Activated CD4-positive, alpha-beta T cell treated with anti-CD3 and anti-CD28 coated beads, Interleukin-2, amount 10 ng/mL, durations not matched to agents 24 days and 14 days (primary cell): ENCODE measurements at regions not wholly inside any gene's neighbourhood (a gene's known extent, or its start where the extent isn't known, plus 50 kb on each side); places are given as distances from the start of the nearest gene placed in this dataset.
"Not testable (repeated sequence)": the region's sequence is repeated elsewhere in the genome, so short reads cannot be mapped to it uniquely, and the experiment has no call there.

Experiments used
- DNase-seq: peaks from one replicate; pipeline ENCODE4 v3.0.0; 2022
- H3K27ac Mint-ChIP-seq: one replicate; pipeline ENCODE4 v1.8.0; 2022; ENCODE audit warnings: mild to moderate bottlenecking, mixed read lengths
- H3K27me3 Mint-ChIP-seq: one replicate; pipeline ENCODE4 v1.8.0; 2022; ENCODE audit warnings: mixed read lengths
- H3K36me3 Mint-ChIP-seq: one replicate; pipeline ENCODE4 v1.8.0; 2022; ENCODE audit warnings: low read depth, mild to moderate bottlenecking, mixed read lengths
- H3K4me1 Mint-ChIP-seq: one replicate; pipeline ENCODE4 v1.8.0; 2021; ENCODE audit warnings: mixed read lengths
- H3K4me3 Mint-ChIP-seq: one replicate; pipeline ENCODE4 v1.8.0; 2022; ENCODE audit warnings: mild to moderate bottlenecking, moderate library complexity, mixed read lengths
- H3K9me3 Mint-ChIP-seq: one replicate; pipeline ENCODE4 v1.8.0; 2021; ENCODE audit warnings: mixed read lengths
- intact Hi-C: fragments of 100-400 bp; cut with micrococcal nuclease; formaldehyde crosslinking; loops from one replicate; pipeline ENCODE4 v1.15.1; 2023

GRCh38 chrX:13212191-13212651, 107.6 kb downstream of the ATXN3L start:
- DNase-seq, result no peak
- H3K27ac Mint-ChIP-seq, result no peak overlapping the region
- no peaks in the 10 kb centered on the region for H3K27me3 Mint-ChIP-seq
- intact Hi-C loops, result no loop called here
- H3K9me3 Mint-ChIP-seq, result peaks cover 8% of the 10 kb centered on the region
- no peak overlapping the region for H3K4me3 Mint-ChIP-seq
- H3K4me1 Mint-ChIP-seq, result peaks cover 3% of the 10 kb centered on the region
- no peaks in the 10 kb centered on the region for H3K36me3 Mint-ChIP-seq

DNA sequence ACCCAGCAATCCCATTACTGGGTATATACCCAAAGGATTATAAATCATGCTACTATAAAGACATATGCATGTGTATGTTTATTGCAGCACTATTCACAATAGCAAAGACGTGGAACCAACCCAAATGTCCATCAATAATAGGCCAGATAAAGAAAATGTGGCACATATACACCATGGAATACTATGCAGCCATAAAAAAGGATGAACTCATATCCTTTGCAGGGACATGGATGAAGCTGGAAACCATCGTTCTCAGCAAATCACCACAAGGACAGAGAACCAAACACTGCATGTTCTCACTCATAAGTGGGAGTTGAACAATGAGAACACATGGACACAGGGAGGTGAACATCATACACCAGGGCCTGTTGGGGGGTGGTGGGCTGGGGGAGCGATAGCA, 109.7 kb downstream of the ATXN3L start:
- H3K27me3 Mint-ChIP-seq, H3K9me3 Mint-ChIP-seq, H3K27ac Mint-ChIP-seq, H3K4me3 Mint-ChIP-seq, H3K36me3 Mint-ChIP-seq, H3K4me1 Mint-ChIP-seq, intact Hi-C loops, DNase-seq: not testable (repeated sequence)

GRCh38 chrX:13209704-13210103, 110.1 kb downstream of the ATXN3L start:
- H3K27me3 Mint-ChIP-seq, H3K27ac Mint-ChIP-seq, H3K4me1 Mint-ChIP-seq, H3K4me3 Mint-ChIP-seq, DNase-seq, intact Hi-C loops, H3K9me3 Mint-ChIP-seq, H3K36me3 Mint-ChIP-seq: not testable (repeated sequence)

- Mint-ChIP-seq H3K27me3 (no peaks in the 10 kb centered on the region), H3K36me3 (no peaks in the 10 kb centered on the region), H3K27ac (no peak overlapping the region), H3K4me1 (peaks cover 6% of the 10 kb centered on the region), H3K4me3 (no peak overlapping the region), H3K9me3 (no peaks in the 10 kb centered on the region)
- no peak for DNase-seq
- intact Hi-C loops, result no loop called here
These were observed 111.4 kb downstream of the ATXN3L start for GRCh38 chrX:13208281-13208935.

GRCh38 chrX:13203271-13203670, 116.6 kb downstream of the ATXN3L start:
- Mint-ChIP-seq H3K27ac (no peak overlapping the region), H3K9me3 (peaks cover 7% of the 10 kb centered on the region), H3K27me3 (no peaks in the 10 kb centered on the region), H3K4me3 (no peak overlapping the region), H3K36me3 (no peaks in the 10 kb centered on the region), H3K4me1 (peaks cover 2% of the 10 kb centered on the region)
- no peak for DNase-seq
- intact Hi-C loops, result no loop called here

GRCh38 chrX:13201605-13202219, 118.1 kb downstream of the ATXN3L start:
- intact Hi-C loops, result no loop called here
- no peak overlapping the region for H3K4me3 Mint-ChIP-seq
- H3K9me3 Mint-ChIP-seq, result peaks cover 7% of the 10 kb centered on the region
- no peaks in the 10 kb centered on the region for H3K27me3 Mint-ChIP-seq
- peaks cover 2% of the 10 kb centered on the region for H3K4me1 Mint-ChIP-seq
- no peaks in the 10 kb centered on the region for H3K36me3 Mint-ChIP-seq
- DNase-seq, result no peak
- H3K27ac Mint-ChIP-seq, result no peak overlapping the region

GRCh38 chrX:13200398-13200797, 119.5 kb downstream of the ATXN3L start:
- no peak overlapping the region for H3K4me3 Mint-ChIP-seq
- no peaks in the 10 kb centered on the region for H3K36me3 Mint-ChIP-seq
- H3K9me3 Mint-ChIP-seq, result peaks cover 7% of the 10 kb centered on the region
- intact Hi-C loops, result no loop called here
- no peaks in the 10 kb centered on the region for H3K27me3 Mint-ChIP-seq
- no peak overlapping the region for H3K27ac Mint-ChIP-seq
- no peaks in the 10 kb centered on the region for H3K4me1 Mint-ChIP-seq
- no peak for DNase-seq

- no peak for DNase-seq
- peaks cover 7% of the 10 kb centered on the region for H3K9me3 Mint-ChIP-seq
- intact Hi-C loops, result no loop called here
- H3K4me3 Mint-ChIP-seq, result no peak overlapping the region
- no peaks in the 10 kb centered on the region for H3K36me3 Mint-ChIP-seq
- H3K4me1 Mint-ChIP-seq, result no peaks in the 10 kb centered on the region
- H3K27ac Mint-ChIP-seq, result no peak overlapping the region
- no peaks in the 10 kb centered on the region for H3K27me3 Mint-ChIP-seq
These were observed 121.1 kb downstream of the ATXN3L start for GRCh38 chrX:13198762-13199064.

- Mint-ChIP-seq H3K4me3 (no peak overlapping the region), H3K27ac (no peak overlapping the region), H3K36me3 (no peaks in the 10 kb centered on the region), H3K4me1 (no peaks in the 10 kb centered on the region), H3K9me3 (peaks cover 7% of the 10 kb centered on the region), H3K27me3 (no peaks in the 10 kb centered on the region)
- intact Hi-C loops, result no loop called here
- no peak for DNase-seq
These were observed 121.6 kb downstream of the ATXN3L start for GRCh38 chrX:13198056-13198761.

- H3K4me3 Mint-ChIP-seq, result no peak overlapping the region
- intact Hi-C loops, result no loop called here
- DNase-seq, result no peak
- H3K36me3 Mint-ChIP-seq, result no peaks in the 10 kb centered on the region
- H3K27me3 Mint-ChIP-seq, result no peaks in the 10 kb centered on the region
- peaks cover 7% of the 10 kb centered on the region for H3K9me3 Mint-ChIP-seq
- no peaks in the 10 kb centered on the region for H3K4me1 Mint-ChIP-seq
- no peak overlapping the region for H3K27ac Mint-ChIP-seq
These were observed 123.1 kb downstream of the ATXN3L start for GRCh38 chrX:13196782-13197181.

- H3K36me3 Mint-ChIP-seq, result no peaks in the 10 kb centered on the region
- H3K27ac Mint-ChIP-seq, result no peak overlapping the region
- H3K4me3 Mint-ChIP-seq, result no peak overlapping the region
- H3K9me3 Mint-ChIP-seq, result peaks cover 7% of the 10 kb centered on the region
- H3K4me1 Mint-ChIP-seq, result no peaks in the 10 kb centered on the region
- intact Hi-C loops, result no loop called here
- DNase-seq, result no peak
- H3K27me3 Mint-ChIP-seq, result no peaks in the 10 kb centered on the region
These were observed 124.5 kb downstream of the ATXN3L start for GRCh38 chrX:13195340-13195739.

DNA sequence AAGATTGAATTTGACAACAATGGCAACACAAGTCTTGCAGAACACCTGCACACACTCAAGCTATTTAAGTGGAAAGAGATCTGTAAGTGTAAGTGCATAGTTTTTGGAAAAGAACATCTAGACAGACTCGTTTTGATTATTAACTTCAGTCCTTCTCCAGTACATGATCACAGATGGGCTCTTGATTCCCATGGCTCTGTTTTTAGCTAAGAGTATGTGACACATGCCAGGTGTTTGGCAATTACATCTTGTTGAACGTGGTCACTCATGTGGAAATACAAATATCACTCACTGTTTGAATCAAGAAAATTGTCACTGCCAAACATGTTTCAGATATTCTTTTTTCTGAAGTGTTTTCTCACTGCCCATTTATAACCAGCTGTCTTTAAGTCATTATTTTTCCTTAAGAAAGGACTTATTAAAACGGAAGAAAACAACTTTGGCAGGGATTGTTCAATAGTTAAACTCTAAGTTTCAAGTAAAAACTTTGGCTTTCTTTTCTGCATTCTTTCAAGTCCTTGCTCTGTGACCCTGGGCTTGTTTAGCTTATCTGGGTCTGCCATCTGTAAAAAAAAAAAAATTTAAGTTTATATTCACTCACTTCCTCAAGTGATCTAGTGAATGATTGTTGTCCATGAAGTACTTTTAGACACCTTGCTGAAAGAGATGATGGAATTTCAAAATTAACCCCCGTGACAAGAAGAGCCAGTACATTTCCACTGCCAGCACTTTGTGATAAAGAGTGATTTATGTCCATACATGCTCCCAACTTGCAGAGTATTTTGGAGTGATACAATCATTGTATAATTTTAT, 125.4 kb downstream of the ATXN3L start:
- Mint-ChIP-seq H3K4me3 (no peak overlapping the region), H3K36me3 (no peaks in the 10 kb centered on the region), H3K4me1 (no peaks in the 10 kb centered on the region), H3K9me3 (peaks cover 4% of the 10 kb centered on the region), H3K27me3 (no peaks in the 10 kb centered on the region), H3K27ac (no peak overlapping the region)
- DNase-seq, result no peak
- intact Hi-C loops, result no loop called here

- Mint-ChIP-seq H3K4me1 (no peaks in the 10 kb centered on the region), H3K4me3 (no peak overlapping the region)
These were observed 129.8 kb downstream of the ATXN3L start for GRCh38 chrX:13190051-13190450.

GRCh38 chrX:13189380-13189779, 130.5 kb downstream of the ATXN3L start:
- Mint-ChIP-seq H3K9me3 (peaks cover 1% of the 10 kb centered on the region), H3K36me3 (no peaks in the 10 kb centered on the region), H3K4me3 (no peak overlapping the region), H3K4me1 (no peaks in the 10 kb centered on the region), H3K27ac (no peak overlapping the region), H3K27me3 (no peaks in the 10 kb centered on the region)
- intact Hi-C loops, result no loop called here
- DNase-seq, result no peak

More at GRCh38 chrX:13190051-13190450, 129.8 kb downstream of the ATXN3L start:
- no peak for DNase-seq
- H3K36me3 Mint-ChIP-seq, result no peaks in the 10 kb centered on the region
- H3K27me3 Mint-ChIP-seq, result no peaks in the 10 kb centered on the region
- no peak overlapping the region for H3K27ac Mint-ChIP-seq
- intact Hi-C loops, result no loop called here
- no peaks in the 10 kb centered on the region for H3K9me3 Mint-ChIP-seq
